ENCODE measurements at regions not wholly inside any gene's neighbourhood (a gene's known extent, or its start where the extent isn't known, plus 50 kb on each side); places are given as distances from the start of the nearest gene placed in this dataset.
"Not testable (repeated sequence)": the region's sequence is repeated elsewhere in the genome, so short reads cannot be mapped to it uniquely, and the experiment has no call there.

GRCh38 chr20:23139984-23140383, 53.9 kb upstream of the CD93 start:
- not testable (repeated sequence) for H3K27me3 ChIP-seq (ENCODE audit: control insufficient read depth, insufficient read depth, low read length); DNase-seq; H3K36me3 ChIP-seq (replicated peaks; ENCODE audit: control insufficient read depth, insufficient read depth, low read length); H3K4me3 ChIP-seq (ENCODE audit: insufficient read depth, low read depth, low read length)

DNA sequence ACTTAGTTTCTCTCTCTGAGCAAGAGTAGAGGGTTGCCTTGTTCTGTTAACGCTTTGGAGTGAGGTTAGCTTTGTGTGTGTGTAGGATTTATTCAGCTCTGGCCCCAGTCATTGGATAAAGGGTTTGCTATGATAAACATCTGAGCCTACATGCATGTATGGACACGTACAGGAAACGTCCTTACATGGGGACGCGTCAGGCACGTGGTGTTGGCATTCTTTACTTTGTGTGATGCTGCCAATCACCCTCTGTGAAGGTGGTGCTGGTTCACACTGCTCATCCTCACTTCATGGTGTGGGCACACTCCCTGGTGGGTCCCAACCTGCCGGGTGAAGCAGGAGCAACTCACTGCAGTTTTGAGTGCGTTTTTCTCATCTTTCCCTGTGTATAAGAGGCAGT, 53.4 kb upstream of the CD93 start:
- no peak overlapping the region for H3K4me3 ChIP-seq (ENCODE audit: insufficient read depth, low read depth, low read length)
- no peaks in the 10 kb centered on the region for H3K27me3 ChIP-seq (ENCODE audit: control insufficient read depth, insufficient read depth, low read length)
- DNase-seq, result no peak
- H3K36me3 ChIP-seq (replicated peaks; ENCODE audit: control insufficient read depth, insufficient read depth, low read length), result no peaks in the 10 kb centered on the region

GRCh38 chr20:23138682-23139081, 52.6 kb upstream of the CD93 start:
- no peak for DNase-seq
- H3K4me3 ChIP-seq (ENCODE audit: insufficient read depth, low read depth, low read length), result no peak overlapping the region
- H3K36me3 ChIP-seq (replicated peaks; ENCODE audit: control insufficient read depth, insufficient read depth, low read length), result no peaks in the 10 kb centered on the region
- no peaks in the 10 kb centered on the region for H3K27me3 ChIP-seq (ENCODE audit: control insufficient read depth, insufficient read depth, low read length)

- DNase-seq, result no peak
- Histone ChIP-seq H3K4me3 (ENCODE audit: insufficient read depth, low read depth, low read length) (no peak overlapping the region), H3K36me3 (replicated peaks; ENCODE audit: control insufficient read depth, insufficient read depth, low read length) (no peaks in the 10 kb centered on the region), H3K27me3 (ENCODE audit: control insufficient read depth, insufficient read depth, low read length) (no peaks in the 10 kb centered on the region)
Observed at GRCh38 chr20:23138226-23138625, 52.1 kb upstream of the CD93 start.

- no peak for DNase-seq
- H3K4me3 ChIP-seq (ENCODE audit: insufficient read depth, low read depth, low read length), result no peak overlapping the region
- no peaks in the 10 kb centered on the region for H3K36me3 ChIP-seq (replicated peaks; ENCODE audit: control insufficient read depth, insufficient read depth, low read length)
- H3K27me3 ChIP-seq (ENCODE audit: control insufficient read depth, insufficient read depth, low read length), result no peaks in the 10 kb centered on the region
Observed at GRCh38 chr20:23136893-23137745, 51.0 kb upstream of the CD93 start.

- no peaks in the 10 kb centered on the region for H3K27me3 ChIP-seq (ENCODE audit: control insufficient read depth, insufficient read depth, low read length)
- H3K4me3 ChIP-seq (ENCODE audit: insufficient read depth, low read depth, low read length), result no peak overlapping the region
- H3K36me3 ChIP-seq (replicated peaks; ENCODE audit: control insufficient read depth, insufficient read depth, low read length), result no peaks in the 10 kb centered on the region
- DNase-seq, result no peak
Observed at GRCh38 chr20:23135449-23136420, 49.6 kb upstream of the CD93 start.
